SK-N-SH (cell line): ENCODE measurements at regions not wholly inside any gene's neighbourhood (a gene's known extent, or its start where the extent isn't known, plus 50 kb on each side); places are given as distances from the start of the nearest gene placed in this dataset.

Source experiments
- CTCF ChIA-PET: fragments of 300-600, 350-600 bp; formaldehyde crosslinking; extraction: SDS; loops from one replicate; lab custom pipeline; 2021; lab: Yijun Ruan, JAX
- POLR2A ChIA-PET: fragments of 350-600 bp; sonication (Branson Sonifier 250); formaldehyde crosslinking; extraction: SDS; loops from one replicate; lab custom pipeline; 2020; ENCODE audit warnings: antibody characterized with exemption, inconsistent platforms; lab: Yijun Ruan, JAX
- DNase-seq: peaks from one replicate; pipeline ENCODE4 v3.0.0; 2012
- H2AFZ ChIP-seq: fragments of 200-600 bp; sonication (generic); 2 replicates; pipeline ENCODE4 v1.8.1; 2016; ENCODE audit warnings: antibody characterized with exemption, mild to moderate bottlenecking, low read depth
- H3F3A ChIP-seq: fragments of 200-600 bp; sonication (generic); replicated peaks from 2 replicates; pipeline ENCODE3; 2016; ENCODE audit warnings: antibody characterized with exemption, mild to moderate bottlenecking; ENCODE audit not compliant: insufficient read depth
- H3K27ac ChIP-seq, 2 experiments: fragments of 200-500 bp in 1 of 2; fragments of 200-600 bp in 1 of 2; sonication (Bioruptor generic) in 1 of 2; sonication (generic), shearing (Covaris generic) in 1 of 2; 2 replicates each; pipeline versions ENCODE4 v1.5.1 to v1.6.1; 2014 to 2016; ENCODE audit warnings: low read depth in 2 of 2, inconsistent platforms in 1 of 2, low read length in 1 of 2, mild to moderate bottlenecking in 1 of 2, mixed read lengths in 1 of 2
- H3K27me3 ChIP-seq: fragments of 200-600 bp; sonication (generic), shearing (Covaris generic); 2 replicates; pipeline ENCODE4 v1.6.1; 2016; ENCODE audit warnings: mixed run types; ENCODE audit not compliant: insufficient read depth
- H3K36me3 ChIP-seq, 2 experiments: fragments of 200-500 bp in 1 of 2; fragments of 200-600 bp in 1 of 2; sonication (Bioruptor generic) in 1 of 2; sonication (generic) in 1 of 2; replicated peaks in 1 of 2; 2 replicates each; pipeline versions ENCODE3 to v1.5.1; 2014 to 2016; ENCODE audit warnings: low read length in 1 of 2, mild to moderate bottlenecking in 1 of 2; ENCODE audit not compliant: insufficient read depth in 2 of 2, control insufficient read depth in 1 of 2
- H3K4me1 ChIP-seq, 2 experiments: fragments of 200-500 bp in 1 of 2; fragments of 200-600 bp in 1 of 2; sonication (Bioruptor generic) in 1 of 2; sonication (generic), shearing (Covaris generic) in 1 of 2; 2 replicates each; pipeline versions ENCODE4 v1.5.1 to v1.6.1; 2014 to 2016; ENCODE audit warnings: low read depth in 1 of 2, low read length in 1 of 2, mixed run types in 1 of 2; ENCODE audit not compliant: insufficient read depth in 2 of 2, control insufficient read depth in 1 of 2
- H3K4me2 ChIP-seq: fragments of 200-600 bp; sonication (generic), shearing (Covaris generic); 2 replicates; pipeline ENCODE4 v1.6.1; 2017; ENCODE audit warnings: mixed run types
- H3K4me3 ChIP-seq, 2 experiments: fragments of 200-500 bp in 1 of 2; fragments of 200-600 bp in 1 of 2; sonication (Bioruptor generic) in 1 of 2; sonication (generic), shearing (Covaris generic) in 1 of 2; 2 replicates each; pipeline versions ENCODE4 v1.5.1 to v1.8.1; 2014 to 2016; ENCODE audit warnings: low read depth in 2 of 2, inconsistent platforms in 1 of 2, low read length in 1 of 2, mild to moderate bottlenecking in 1 of 2, mixed read lengths in 1 of 2, moderate library complexity in 1 of 2
- H3K79me2 ChIP-seq: fragments of 200-600 bp; sonication (generic); 2 replicates; pipeline ENCODE4 v1.8.1; 2017; ENCODE audit warnings: mild to moderate bottlenecking; ENCODE audit not compliant: insufficient read depth
- H3K9ac ChIP-seq: fragments of 200-600 bp; sonication (generic); 2 replicates; pipeline ENCODE4 v1.6.1; 2017; ENCODE audit warnings: mixed run types
- H3K9me2 ChIP-seq: fragments of 200-600 bp; sonication (generic); 2 replicates; pipeline ENCODE4 v1.6.1; 2017; ENCODE audit warnings: mixed run types
- H3K9me3 ChIP-seq: fragments of 200-600 bp; sonication (generic); 2 replicates; pipeline ENCODE4 v1.6.1; 2017; ENCODE audit warnings: mixed run types, mild to moderate bottlenecking, moderate library complexity
- H4K20me1 ChIP-seq: fragments of 200-600 bp; sonication (generic); 2 replicates; pipeline ENCODE4 v1.6.1; 2017; ENCODE audit warnings: mild to moderate bottlenecking, mixed run types; ENCODE audit not compliant: insufficient read depth
- CHD2 ChIP-seq: fragments of 150-350 bp; IDR thresholded peaks from 2 replicates; pipeline ENCODE4 v1.6.1; 2018; ENCODE audit warnings: low read length; ENCODE audit not compliant: partially characterized antibody
- ELF1 ChIP-seq: IDR thresholded peaks from 2 replicates; pipeline ENCODE4 v1.4.0; 2012
- EP300 ChIP-seq, 2 experiments: IDR thresholded peaks; 2 replicates each; pipeline versions ENCODE4 v1.4.0 to v1.6.1; 2012; ENCODE audit warnings: borderline replicate concordance in 1 of 2, low read depth in 1 of 2, low read length in 1 of 2
- FOSL2 ChIP-seq: IDR thresholded peaks from 2 replicates; pipeline ENCODE4 v1.4.0; 2012; ENCODE audit warnings: low read depth, mild to moderate bottlenecking, moderate library complexity, borderline replicate concordance
- FOXJ3 ChIP-seq: sonication (generic); formaldehyde crosslinking; IDR thresholded peaks from 2 replicates; pipeline ENCODE4 v1.5.1; 2020; ENCODE audit warnings: mild to moderate bottlenecking, missing genetic modification reagents
- FOXM1 ChIP-seq: IDR thresholded peaks from 2 replicates; pipeline ENCODE4 v1.4.0; 2012; ENCODE audit warnings: low read depth, mild to moderate bottlenecking
- GABPA ChIP-seq: IDR thresholded peaks from 2 replicates; pipeline ENCODE4 v1.4.0; 2012; ENCODE audit warnings: low read depth, mild to moderate bottlenecking
- IRF3 ChIP-seq: fragments of 150-350 bp; IDR thresholded peaks from 2 replicates; pipeline ENCODE4 v1.6.1; 2016; ENCODE audit warnings: mild to moderate bottlenecking, low read depth, low read length
- JUND ChIP-seq: IDR thresholded peaks from 2 replicates; pipeline ENCODE4 v1.4.0; 2012
- NFIC ChIP-seq: IDR thresholded peaks from 2 replicates; pipeline ENCODE4 v1.4.0; 2012; ENCODE audit warnings: borderline replicate concordance
- NRF1 ChIP-seq: IDR thresholded peaks from 2 replicates; pipeline ENCODE4 v1.6.1; 2012; ENCODE audit warnings: low read depth, mild to moderate bottlenecking, low read length
- POLR2AphosphoS5 ChIP-seq: IDR thresholded peaks from 2 replicates; pipeline ENCODE4 v1.6.1; 2012; ENCODE audit warnings: low read depth, low read length
- REST ChIP-seq: IDR thresholded peaks from 2 replicates; pipeline ENCODE4 v1.6.1; 2012; ENCODE audit warnings: mild to moderate bottlenecking, low read depth, low read length, moderate library complexity
- SIN3A ChIP-seq: IDR thresholded peaks from 2 replicates; pipeline ENCODE4 v1.6.1; 2012; ENCODE audit warnings: low read depth, mild to moderate bottlenecking, low read length, moderate library complexity, borderline replicate concordance
- SMC3 ChIP-seq: IDR thresholded peaks from 2 replicates; pipeline ENCODE4 v1.6.1; 2012; ENCODE audit warnings: low read depth, low read length, improper control_type of control experiment
- TAF1 ChIP-seq: IDR thresholded peaks from 2 replicates; pipeline ENCODE4 v1.6.1; 2012; ENCODE audit warnings: low read depth, mild to moderate bottlenecking, low read length, moderate library complexity, borderline replicate concordance
- TEAD4 ChIP-seq: IDR thresholded peaks from 2 replicates; pipeline ENCODE4 v1.4.0; 2012; ENCODE audit warnings: mild to moderate bottlenecking, borderline replicate concordance; ENCODE audit not compliant: insufficient read depth
- USF2 ChIP-seq: fragments of 150-350 bp; IDR thresholded peaks from 2 replicates; pipeline ENCODE4 v1.6.1; 2017; ENCODE audit warnings: antibody characterized with exemption, low read length, low read depth, borderline replicate concordance
- YY1 ChIP-seq: IDR thresholded peaks from 2 replicates; pipeline ENCODE4 v1.4.0; 2012; ENCODE audit warnings: low read depth, mild to moderate bottlenecking
- WGBS: methylation state at CpG from one replicate; pipeline ENCODE4 v1.1.6; 2017; ENCODE audit warnings: low lambda C conversion rate; 5-methylcytosine and 5-hydroxymethylcytosine counted together

GRCh38 chr3:94513600-94513999, 450.7 kb downstream of the NSUN3 start:
- Histone ChIP-seq H3K4me1 (no peaks in the 10 kb centered on the region), H3F3A (no peaks in the 10 kb centered on the region), H3K36me3 (no peaks in the 10 kb centered on the region), H3K9me3 (no peaks in the 10 kb centered on the region), H3K79me2 (no peaks in the 10 kb centered on the region), H3K9me2 (no peaks in the 10 kb centered on the region), H3K27me3 (no peaks in the 10 kb centered on the region), H3K4me2 (no peak overlapping the region), H3K9ac (no peak overlapping the region), H4K20me1 (no peaks in the 10 kb centered on the region), H2AFZ (no peak overlapping the region)
- WGBS = 35% methylated on average over 2 of the region's 2 CpGs
- CTCF ChIA-PET = no interaction called here
- POLR2A ChIA-PET = no interaction called here
- no peak for DNase-seq
- no peak for TF ChIP-seq FOXM1
- no peak for TF ChIP-seq SMC3
- TF ChIP-seq POLR2AphosphoS5 = no peak
- TF ChIP-seq IRF3 = no peak
- TF ChIP-seq EP300 (IDR thresholded peaks at IDR 0.05; ENCODE audit: borderline replicate concordance in 1 of 2, low read depth in 1 of 2, low read length in 1 of 2) = no peak
- TF ChIP-seq NFIC = no peak
- TF ChIP-seq TEAD4 = no peak
- no peak for TF ChIP-seq JUND
- TF ChIP-seq FOSL2 = no peak
- TF ChIP-seq TAF1 = no peak
- TF ChIP-seq YY1 = no peak
- no peak for TF ChIP-seq GABPA
- TF ChIP-seq CHD2 = no peak
- no peak for TF ChIP-seq USF2
- TF ChIP-seq ELF1 = no peak
- no peak for TF ChIP-seq NRF1
- TF ChIP-seq SIN3A = no peak
- no peak for TF ChIP-seq FOXJ3 (CRISPR knock-in tag)
- TF ChIP-seq REST = no peak
- TF ChIP-seq, all 33 proteins: peak for 0
- Histone ChIP-seq H3K4me3 (no peak overlapping the region), H3K27ac (no peak overlapping the region)
